HepG2 (cell line): ENCODE measurements at regions not wholly inside any gene's neighbourhood (a gene's known extent, or its start where the extent isn't known, plus 50 kb on each side); places are given as distances from the start of the nearest gene placed in this dataset.
"Not testable (repeated sequence)": the region's sequence is repeated elsewhere in the genome, so short reads cannot be mapped to it uniquely, and the experiment has no call there.

Experiments used
- ATAC-seq: fragments of 200-7000 bp; cut with Tn5 transposase; 3 replicates; pipeline ENCODE4 v1.9.1; 2020; ENCODE audit warnings: mild to moderate bottlenecking, moderate library complexity
- BruUV-seq: library from RNA; stranded (reverse); fragments of 400-500 nt; replicated peaks from 2 replicates; lab custom pipeline; 2021; lab: Mats Ljungman, UMichigan
- CTCF ChIA-PET: fragments of 300-600 bp; formaldehyde crosslinking; extraction: SDS; loops from one replicate; lab custom pipeline; 2021; ENCODE audit warnings: low total read pairs, inconsistent platforms, low intra/inter-chr PET ratio; lab: Yijun Ruan, JAX
- POLR2A ChIA-PET: fragments of 350-600 bp; sonication (Branson Sonifier 250); formaldehyde crosslinking; loops from one replicate; lab custom pipeline; 2020; ENCODE audit warnings: antibody characterized with exemption, inconsistent platforms; lab: Yijun Ruan, JAX
- DNase-seq: peaks from one replicate; pipeline ENCODE4 v3.0.0-alpha.2; 2015; ENCODE audit warnings: low spot score
- FAIRE-seq: peaks from 3 replicates; lab custom pipeline; 2011; peaks lifted over from hg19 to GRCh38; lab: Jason Lieb, UNC
- H2AFZ ChIP-seq: one replicate; pipeline ENCODE4 v1.6.1; 2011; ENCODE audit warnings: low read length, inconsistent platforms
- H3K27ac ChIP-seq: fragments of 300-600 bp; 3 replicates; pipeline ENCODE4 v1.8.0; 2011; ENCODE audit warnings: mixed run types, mild to moderate bottlenecking, mixed read lengths, low read length, inconsistent platforms; ENCODE audit not compliant: insufficient read depth; ENCODE audit errors: extremely low read length
- H3K27me3 ChIP-seq, 2 experiments: fragments of 200-600 bp in 1 of 2; 2 replicates in 1 of 2; 3 replicates in 1 of 2; pipeline versions ENCODE4 v1.6.0 to v1.8.0; 2011; ENCODE audit warnings: low read length in 2 of 2, mild to moderate bottlenecking in 2 of 2, moderate library complexity in 2 of 2, inconsistent platforms in 1 of 2; ENCODE audit not compliant: insufficient read depth in 2 of 2, control insufficient read depth in 1 of 2
- H3K36me3 ChIP-seq, 2 experiments: fragments of 200-600 bp in 1 of 2; replicated peaks in 1 of 2; 2 replicates in 1 of 2; 3 replicates in 1 of 2; pipeline versions ENCODE4 v1.5.1 to v1.8.0; 2011; ENCODE audit warnings: low read length in 2 of 2, inconsistent platforms in 1 of 2; ENCODE audit not compliant: insufficient read depth in 2 of 2, control insufficient read depth in 1 of 2
- H3K4me1 ChIP-seq: 2 replicates; pipeline ENCODE4 v1.5.1; 2012; ENCODE audit warnings: low read length, inconsistent platforms; ENCODE audit not compliant: insufficient read depth
- H3K4me2 ChIP-seq: 2 replicates; pipeline ENCODE4 v1.6.0; 2011; ENCODE audit warnings: low read depth, low read length, inconsistent platforms
- H3K4me3 ChIP-seq, 3 experiments: fragments of 200-600 bp in 1 of 3; sonication (generic), shearing (Covaris generic) in 1 of 3; replicated peaks in 1 of 3; 2 replicates each; pipeline ENCODE4 v1.5.1; 2011 to 2016; ENCODE audit warnings: low read length in 3 of 3, inconsistent platforms in 2 of 3, low read depth in 2 of 3, mild to moderate bottlenecking in 2 of 3, control low read depth in 1 of 3, mixed read lengths in 1 of 3; ENCODE audit not compliant: insufficient read depth in 1 of 3
- H3K79me2 ChIP-seq: one replicate; pipeline ENCODE4 v1.6.1; 2011; ENCODE audit warnings: low read length, inconsistent platforms; ENCODE audit not compliant: insufficient read depth
- H3K9ac ChIP-seq: 2 replicates; pipeline ENCODE4 v1.6.0; 2011; ENCODE audit warnings: mild to moderate bottlenecking, low read depth, low read length, inconsistent platforms; ENCODE audit not compliant: insufficient read depth
- H3K9me3 ChIP-seq: 2 replicates; pipeline ENCODE4 v1.5.1; 2012; ENCODE audit warnings: mild to moderate bottlenecking, low read length
- H4K20me1 ChIP-seq: 2 replicates; pipeline ENCODE4 v1.6.0; 2011; ENCODE audit warnings: inconsistent platforms, mild to moderate bottlenecking, low read length, moderate library complexity; ENCODE audit not compliant: insufficient read depth
- GFI1 ChIP-seq: sonication (generic); formaldehyde crosslinking; IDR thresholded peaks from 2 replicates; pipeline ENCODE4 v1.5.0; 2020; ENCODE audit warnings: missing genetic modification reagents, mild to moderate bottlenecking, borderline replicate concordance
- MEF2D ChIP-seq: sonication (generic); formaldehyde crosslinking; IDR thresholded peaks from 2 replicates; pipeline ENCODE4 v1.5.1; 2020; ENCODE audit warnings: mild to moderate bottlenecking, missing genetic modification reagents
- MIER2 ChIP-seq: IDR thresholded peaks from 2 replicates; pipeline ENCODE4 v1.6.1; 2016; ENCODE audit warnings: missing biosample characterization, missing genetic modification reagents
- RBM22 ChIP-seq: fragments of 200-400 bp; formaldehyde crosslinking; optimal IDR thresholded peaks from 2 replicates; pipeline ENCODE3; 2017; ENCODE audit warnings: mild to moderate bottlenecking, low read length, moderate library complexity
- TBP ChIP-seq: sonication (generic); formaldehyde crosslinking; IDR thresholded peaks from 2 replicates; pipeline ENCODE4 v1.5.0; 2020; ENCODE audit warnings: missing genetic modification reagents
- ZKSCAN8 ChIP-seq: IDR thresholded peaks from 2 replicates; pipeline ENCODE4 v1.6.1; 2016; ENCODE audit warnings: borderline replicate concordance, missing genetic modification reagents, missing compliant biosample characterization
- ZNF33B ChIP-seq: sonication (generic); formaldehyde crosslinking; IDR thresholded peaks from 2 replicates; pipeline ENCODE4 v1.5.1; 2020; ENCODE audit warnings: mild to moderate bottlenecking, missing genetic modification reagents
- ZNF572 ChIP-seq: sonication (generic); formaldehyde crosslinking; IDR thresholded peaks from 2 replicates; pipeline ENCODE4 v1.5.1; 2020; ENCODE audit warnings: mild to moderate bottlenecking, missing genetic modification reagents
- ZSCAN12 ChIP-seq: sonication (generic); formaldehyde crosslinking; IDR thresholded peaks from 2 replicates; pipeline ENCODE4 v1.9.0; 2021; ENCODE audit warnings: mild to moderate bottlenecking, missing genetic modification reagents
- WGBS: methylation state at CpG from one replicate; pipeline ENCODE4 v1.1.6; 2017; ENCODE audit warnings: low lambda C conversion rate; 5-methylcytosine and 5-hydroxymethylcytosine counted together
- in situ Hi-C: cut with HindIII; loops from 2 replicates; pipeline ENCODE4 v1.10.0; 2017; ENCODE audit warnings: low pct_unique_long_range_greater_than_20kb; ENCODE audit not compliant: extremely low pct_ligation_motif_present
- intact Hi-C: fragments of 100-400 bp; cut with micrococcal nuclease; formaldehyde crosslinking; loops from one replicate; pipeline ENCODE4 v1.10.0; 2022; ENCODE audit not compliant: unreplicated experiment
- TF ChIP-seq, protein P1 (sequence below): sonication (generic); formaldehyde crosslinking; IDR thresholded peaks from 2 replicates; pipeline ENCODE4 v1.5.0; 2020; ENCODE audit warnings: missing genetic modification reagents, mild to moderate bottlenecking, borderline replicate concordance
- TF ChIP-seq, protein P2 (sequence below): sonication (generic); formaldehyde crosslinking; IDR thresholded peaks from 2 replicates; pipeline ENCODE4 v1.5.1; 2020; ENCODE audit warnings: missing genetic modification reagents, mild to moderate bottlenecking, borderline replicate concordance

- TF ChIP-seq ZSCAN12 (CRISPR knock-in tag): no peak
- TF ChIP-seq TBP (CRISPR knock-in tag): no peak
- no peak for TF ChIP-seq ZKSCAN8 (CRISPR knock-in tag)
These were observed 112.3 kb upstream of the ESR1 start (continued) for GRCh38 chr6:151695156-151695555.

DNA sequence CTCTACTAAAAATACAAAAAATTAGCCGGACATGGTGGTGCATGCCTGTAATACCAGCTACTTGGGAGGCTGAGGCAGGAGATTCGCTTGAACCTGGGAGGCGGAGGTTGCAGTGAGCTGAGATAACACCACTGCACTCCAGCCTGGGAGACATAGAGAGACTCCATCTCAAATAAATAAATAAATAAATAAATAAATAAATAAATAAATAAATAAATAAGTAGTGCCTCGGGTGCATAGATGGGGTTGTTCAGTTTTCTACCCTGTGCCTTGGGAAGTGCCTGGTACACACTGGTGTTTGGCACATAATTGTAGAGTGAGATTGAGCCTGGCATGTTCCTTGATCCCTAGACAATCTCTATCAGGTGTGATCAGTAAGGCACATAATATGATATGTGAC, 111.2 kb upstream of the ESR1 start:
- ATAC-seq, H3K4me1 ChIP-seq, H3K9me3 ChIP-seq, H2AFZ ChIP-seq, in situ Hi-C loops, intact Hi-C loops, H3K9ac ChIP-seq, H3K4me3 ChIP-seq, DNase-seq, FAIRE-seq, H3K4me2 ChIP-seq, BruUV-seq, H4K20me1 ChIP-seq, H3K79me2 ChIP-seq, H3K27ac ChIP-seq, H3K36me3 ChIP-seq, CTCF ChIA-PET, POLR2A ChIA-PET: not testable (repeated sequence)
- WGBS: 54% methylated on average over 4 of the region's 4 CpGs
- H3K27me3 ChIP-seq: 0 out of 5 replicates have a peak, but pooled peaks cover 0 to 11% of the 10 kb centered on the region in 2 experiments

DNA sequence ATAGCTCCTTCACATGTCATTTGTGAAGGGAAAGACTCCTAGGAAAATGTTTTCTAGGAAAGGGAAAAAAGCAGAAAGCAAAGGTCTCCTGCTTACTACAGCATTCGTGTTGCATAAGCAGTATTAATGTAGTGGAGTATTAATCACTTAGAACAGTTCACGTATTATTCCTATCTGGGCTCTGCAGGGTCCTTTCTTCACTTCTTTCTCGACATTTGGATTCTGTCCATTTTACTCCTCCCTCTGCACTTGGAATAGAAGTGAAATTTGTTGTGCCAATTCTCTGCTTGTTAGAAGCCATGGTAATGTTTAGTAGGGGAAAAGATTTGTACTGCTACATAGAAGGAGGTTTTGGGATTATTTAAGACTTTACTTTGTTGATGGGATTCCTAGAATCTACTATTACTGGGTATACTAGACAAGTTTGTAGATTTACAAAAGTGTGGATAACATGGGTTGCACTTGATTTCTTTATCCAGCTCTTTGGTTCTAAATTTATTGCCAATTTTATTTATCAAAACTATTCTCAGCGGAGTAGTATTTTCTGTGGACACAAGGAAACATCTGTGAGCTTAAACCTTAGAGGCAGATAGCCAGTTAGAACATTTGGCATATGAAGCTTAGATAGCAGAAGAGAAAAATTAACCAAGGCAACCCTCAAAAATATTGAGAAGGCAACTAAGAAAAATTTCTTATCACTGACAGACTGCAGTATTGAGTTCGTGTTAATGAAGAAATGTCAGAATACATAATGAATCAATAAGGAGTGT, 108.4 kb upstream of the ESR1 start:
- POLR2A ChIA-PET: no interaction called here
- Histone ChIP-seq H3K36me3 (no peaks in the 10 kb centered on the region), H3K4me2 (no peak overlapping the region), H3K4me3 (no peak overlapping the region), H3K9me3 (no peaks in the 10 kb centered on the region), H2AFZ (no peak overlapping the region), H3K9ac (no peak overlapping the region), H4K20me1 (no peaks in the 10 kb centered on the region), H3K27ac (no peak overlapping the region), H3K4me1 (peaks cover 8% of the 10 kb centered on the region; the same call in 1 of the 2 replicates), H3K79me2 (no peaks in the 10 kb centered on the region), H3K27me3 (peaks cover 0 to 16% of the 10 kb centered on the region in 2 experiments; a peak in 2 of 5 replicates)
- no peak for ATAC-seq
- CTCF ChIA-PET: no interaction called here
- WGBS: 40% methylated on average over 5 of the region's 5 CpGs
- FAIRE-seq: no peak
- no peak for DNase-seq
- intact Hi-C loops (no loop called here), in situ Hi-C loops (no loop called here)
- no TSS peak for BruUV-seq
- no peak for TF ChIP-seq RBM22
- TF ChIP-seq, protein P1, sequence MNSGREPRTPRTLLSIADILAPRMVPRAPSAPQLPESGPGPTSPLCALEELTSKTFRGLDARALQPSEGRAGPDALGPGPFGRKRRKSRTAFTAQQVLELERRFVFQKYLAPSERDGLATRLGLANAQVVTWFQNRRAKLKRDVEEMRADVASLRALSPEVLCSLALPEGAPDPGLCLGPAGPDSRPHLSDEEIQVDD (CRISPR knock-in tag): no peak
- TF ChIP-seq ZNF572 (CRISPR knock-in tag): no peak
- TF ChIP-seq ZNF33B (CRISPR knock-in tag): no peak
- no peak for TF ChIP-seq MIER2 (CRISPR knock-in tag)
- TF ChIP-seq, protein P2, sequence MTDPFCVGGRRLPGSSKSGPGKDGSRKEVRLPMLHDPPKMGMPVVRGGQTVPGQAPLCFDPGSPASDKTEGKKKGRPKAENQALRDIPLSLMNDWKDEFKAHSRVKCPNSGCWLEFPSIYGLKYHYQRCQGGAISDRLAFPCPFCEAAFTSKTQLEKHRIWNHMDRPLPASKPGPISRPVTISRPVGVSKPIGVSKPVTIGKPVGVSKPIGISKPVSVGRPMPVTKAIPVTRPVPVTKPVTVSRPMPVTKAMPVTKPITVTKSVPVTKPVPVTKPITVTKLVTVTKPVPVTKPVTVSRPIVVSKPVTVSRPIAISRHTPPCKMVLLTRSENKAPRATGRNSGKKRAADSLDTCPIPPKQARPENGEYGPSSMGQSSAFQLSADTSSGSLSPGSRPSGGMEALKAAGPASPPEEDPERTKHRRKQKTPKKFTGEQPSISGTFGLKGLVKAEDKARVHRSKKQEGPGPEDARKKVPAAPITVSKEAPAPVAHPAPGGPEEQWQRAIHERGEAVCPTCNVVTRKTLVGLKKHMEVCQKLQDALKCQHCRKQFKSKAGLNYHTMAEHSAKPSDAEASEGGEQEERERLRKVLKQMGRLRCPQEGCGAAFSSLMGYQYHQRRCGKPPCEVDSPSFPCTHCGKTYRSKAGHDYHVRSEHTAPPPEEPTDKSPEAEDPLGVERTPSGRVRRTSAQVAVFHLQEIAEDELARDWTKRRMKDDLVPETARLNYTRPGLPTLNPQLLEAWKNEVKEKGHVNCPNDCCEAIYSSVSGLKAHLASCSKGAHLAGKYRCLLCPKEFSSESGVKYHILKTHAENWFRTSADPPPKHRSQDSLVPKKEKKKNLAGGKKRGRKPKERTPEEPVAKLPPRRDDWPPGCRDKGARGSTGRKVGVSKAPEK (CRISPR knock-in tag): no peak
- no peak for TF ChIP-seq MEF2D
- TF ChIP-seq GFI1 (CRISPR knock-in tag): no peak
